GDM1 (cell line): ENCODE measurements at regions not wholly inside any gene's neighbourhood (a gene's known extent, or its start where the extent isn't known, plus 50 kb on each side); places are given as distances from the start of the nearest gene placed in this dataset.

Source experiments
- DNase-seq: peaks from one replicate; lab custom pipeline; 2025; lab: John Stamatoyannopoulos, UW

GRCh38 chr18:46322941-46323340, 218.8 kb downstream of the HAUS1 start:
- DNase-seq = no peak

DNA sequence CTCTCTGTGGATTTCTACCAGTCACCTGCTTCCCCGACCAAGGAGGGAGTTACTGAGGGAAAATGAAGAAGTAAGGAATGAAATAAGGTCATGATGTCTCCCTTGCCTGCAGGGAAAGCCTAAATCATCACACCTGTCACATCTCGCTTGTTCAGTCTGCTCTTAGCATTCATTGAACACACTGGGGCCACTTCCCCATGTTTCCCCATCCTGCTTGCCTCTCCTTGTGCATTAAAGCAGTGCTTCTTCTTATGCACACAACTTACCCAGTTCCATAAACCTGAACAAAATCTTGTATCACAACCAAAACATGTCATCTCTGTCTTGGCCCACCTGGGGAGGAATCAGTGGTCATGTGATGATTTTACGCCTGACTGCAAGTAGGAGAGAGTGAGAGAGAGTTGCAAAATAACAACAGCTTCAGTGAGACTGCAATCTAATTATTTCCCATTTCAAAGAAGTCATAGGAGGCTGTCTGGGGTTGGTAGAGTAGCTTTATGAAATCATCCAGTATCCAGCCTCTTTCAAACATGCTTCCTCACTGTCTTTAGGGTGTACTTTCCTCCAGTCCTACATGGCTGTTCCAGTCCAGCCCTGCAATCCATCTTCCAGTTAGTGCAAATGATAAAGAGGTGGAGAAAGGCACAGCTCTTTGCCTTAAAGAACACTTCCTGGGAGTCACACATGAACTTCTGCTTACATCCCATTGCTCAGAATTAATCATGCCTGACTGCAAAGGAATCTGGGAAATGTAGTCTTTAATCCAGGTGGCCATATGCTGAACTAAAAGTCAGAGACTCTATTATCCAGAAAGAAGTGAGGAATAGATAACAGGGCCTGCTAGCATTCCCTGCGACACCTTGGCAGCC, 220.1 kb downstream of the HAUS1 start:
- DNase-seq = no peak

GRCh38 chr18:46325895-46326294, 221.7 kb downstream of the HAUS1 start:
- no peak for DNase-seq

DNA sequence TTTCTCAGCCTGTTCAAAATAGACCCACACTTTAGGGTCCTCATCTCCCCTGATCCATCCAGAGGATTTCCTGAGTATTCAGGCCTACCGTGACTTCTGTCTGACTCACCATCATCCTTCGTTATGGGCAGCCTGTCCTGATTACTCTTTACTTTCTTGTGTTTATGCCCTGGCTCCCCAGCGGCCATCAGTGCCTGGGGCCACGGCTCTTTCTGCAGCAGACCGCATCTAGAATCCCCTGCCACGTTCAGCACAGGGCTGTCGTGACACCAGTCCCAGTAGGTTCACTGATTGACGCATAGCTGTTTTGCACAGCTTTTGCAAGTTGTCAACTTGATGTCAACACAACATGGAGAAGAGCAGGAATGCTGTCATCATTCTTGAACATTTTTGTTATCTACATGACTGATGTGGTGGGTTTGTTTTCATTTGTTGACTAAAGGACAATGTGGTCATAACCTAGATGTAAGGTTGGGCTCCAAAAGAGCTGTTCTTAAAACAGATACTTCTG, 225.6 kb downstream of the HAUS1 start:
- DNase-seq = no peak

GRCh38 chr18:46331316-46331715, 227.1 kb downstream of the HAUS1 start:
- no peak for DNase-seq

- no peak for DNase-seq
These were observed 228.2 kb downstream of the HAUS1 start for GRCh38 chr18:46332286-46332801.

- no peak for DNase-seq
These were observed 228.7 kb downstream of the HAUS1 start for GRCh38 chr18:46332921-46333341.

DNA sequence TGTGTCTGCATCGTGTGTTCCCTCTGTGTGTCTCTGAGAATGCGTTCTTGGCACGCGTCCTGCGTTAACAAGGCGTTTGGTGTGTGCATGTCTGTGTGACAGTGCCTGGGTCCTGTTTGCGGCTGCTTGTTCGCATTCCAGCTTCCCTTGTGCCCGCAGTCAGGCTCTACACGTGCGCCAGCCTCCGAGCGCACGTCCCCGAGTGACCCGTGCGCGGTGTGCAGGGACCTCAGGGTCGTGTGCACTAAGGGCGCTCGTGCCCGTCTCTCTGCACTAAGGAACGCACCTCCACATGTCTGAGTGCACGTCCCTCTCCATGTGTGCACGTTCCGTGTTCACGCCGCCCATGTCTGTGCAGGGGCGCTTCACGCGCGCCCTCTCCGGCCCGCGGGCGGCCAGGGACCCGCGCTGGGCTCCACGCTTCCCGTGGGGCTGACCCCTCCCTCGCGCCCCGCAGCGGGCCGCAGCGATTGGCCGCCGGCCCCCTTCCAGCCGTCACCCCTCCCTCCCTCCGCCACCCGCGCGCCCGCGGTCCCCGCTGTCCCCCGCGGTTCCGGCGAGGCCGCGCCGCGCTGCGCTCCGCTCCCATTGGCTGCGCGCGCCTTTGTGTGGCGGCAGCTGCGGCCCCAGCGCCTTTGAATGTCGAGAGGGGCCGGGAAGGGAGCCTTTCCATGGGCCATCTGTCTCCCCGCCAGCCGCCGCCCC, 229.4 kb downstream of the HAUS1 start:
- no peak for DNase-seq

DNA sequence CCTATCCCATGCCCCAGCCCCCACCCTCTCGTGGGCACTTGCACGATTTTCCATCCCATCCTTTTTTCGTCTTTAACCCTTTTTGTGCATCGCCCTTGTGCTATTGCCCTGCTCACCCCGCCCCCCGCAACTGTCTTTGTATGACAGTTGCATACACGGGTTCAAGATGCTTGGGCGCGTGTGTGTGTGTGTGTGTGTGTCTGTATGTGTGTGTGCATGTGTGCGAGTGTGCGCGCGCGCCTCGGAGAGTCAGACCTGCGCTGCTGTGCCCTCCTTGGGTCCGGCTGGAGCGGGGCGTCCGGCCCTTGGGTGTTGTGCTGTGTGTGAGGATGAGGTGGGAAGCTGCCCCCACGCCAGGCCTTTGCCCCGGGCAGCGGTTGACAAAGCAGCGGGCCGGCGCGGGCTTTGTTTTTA, 230.7 kb downstream of the HAUS1 start:
- no peak for DNase-seq

GRCh38 chr18:46335534-46336101, 231.4 kb downstream of the HAUS1 start:
- DNase-seq = no peak

- DNase-seq = no peak
These were observed 232.3 kb downstream of the HAUS1 start for GRCh38 chr18:46336278-46337111.

GRCh38 chr18:46337271-46337670, 233.1 kb downstream of the HAUS1 start:
- DNase-seq = no peak

DNA sequence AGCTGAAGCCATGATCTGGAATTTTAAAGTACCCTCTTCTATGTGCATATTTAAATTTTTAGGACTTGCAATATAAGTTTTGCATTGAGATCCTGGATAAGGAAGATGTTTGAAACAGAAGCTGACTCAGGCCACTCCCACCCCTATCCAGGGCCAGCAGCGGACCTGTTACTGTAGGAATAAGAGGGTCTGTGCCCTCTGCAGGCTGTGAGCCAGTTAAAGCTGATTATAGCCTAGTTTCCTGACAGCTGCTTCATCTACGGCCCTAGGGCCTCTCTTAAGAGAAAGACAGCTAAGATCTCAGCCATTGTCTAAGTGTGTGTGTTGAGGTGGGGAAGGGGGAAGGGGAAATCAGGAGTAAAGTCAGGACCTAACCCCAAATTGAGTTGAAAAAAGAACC, 234.0 kb downstream of the HAUS1 start:
- no peak for DNase-seq

- DNase-seq = no peak
These were observed 234.6 kb downstream of the HAUS1 start for GRCh38 chr18:46338766-46339165.

- DNase-seq = no peak
These were observed 236.5 kb downstream of the HAUS1 start for GRCh38 chr18:46340716-46341115.

- no peak for DNase-seq
These were observed 237.9 kb downstream of the HAUS1 start for GRCh38 chr18:46341986-46342525.

DNA sequence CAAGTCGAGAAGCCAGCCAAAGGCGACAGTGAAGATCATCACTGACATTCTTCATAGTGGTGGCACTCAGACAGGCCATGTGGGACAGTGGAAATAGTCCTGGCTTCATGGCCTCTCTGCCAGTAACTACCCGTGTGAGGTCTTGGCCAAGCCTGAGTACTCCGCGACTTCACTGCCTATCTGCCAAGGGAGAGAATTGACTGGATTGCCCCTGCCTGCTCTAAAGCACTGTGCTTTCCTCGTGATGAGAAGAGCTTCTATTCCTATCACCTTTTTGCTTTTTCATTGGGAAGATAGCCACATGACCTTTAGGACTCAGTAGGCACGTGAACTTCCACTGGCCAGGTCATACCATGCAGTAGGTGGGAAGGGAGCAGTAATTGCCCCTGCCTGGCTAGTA, 239.3 kb downstream of the HAUS1 start:
- no peak for DNase-seq

- DNase-seq = no peak
These were observed 239.8 kb downstream of the HAUS1 start for GRCh38 chr18:46343931-46344372.

DNA sequence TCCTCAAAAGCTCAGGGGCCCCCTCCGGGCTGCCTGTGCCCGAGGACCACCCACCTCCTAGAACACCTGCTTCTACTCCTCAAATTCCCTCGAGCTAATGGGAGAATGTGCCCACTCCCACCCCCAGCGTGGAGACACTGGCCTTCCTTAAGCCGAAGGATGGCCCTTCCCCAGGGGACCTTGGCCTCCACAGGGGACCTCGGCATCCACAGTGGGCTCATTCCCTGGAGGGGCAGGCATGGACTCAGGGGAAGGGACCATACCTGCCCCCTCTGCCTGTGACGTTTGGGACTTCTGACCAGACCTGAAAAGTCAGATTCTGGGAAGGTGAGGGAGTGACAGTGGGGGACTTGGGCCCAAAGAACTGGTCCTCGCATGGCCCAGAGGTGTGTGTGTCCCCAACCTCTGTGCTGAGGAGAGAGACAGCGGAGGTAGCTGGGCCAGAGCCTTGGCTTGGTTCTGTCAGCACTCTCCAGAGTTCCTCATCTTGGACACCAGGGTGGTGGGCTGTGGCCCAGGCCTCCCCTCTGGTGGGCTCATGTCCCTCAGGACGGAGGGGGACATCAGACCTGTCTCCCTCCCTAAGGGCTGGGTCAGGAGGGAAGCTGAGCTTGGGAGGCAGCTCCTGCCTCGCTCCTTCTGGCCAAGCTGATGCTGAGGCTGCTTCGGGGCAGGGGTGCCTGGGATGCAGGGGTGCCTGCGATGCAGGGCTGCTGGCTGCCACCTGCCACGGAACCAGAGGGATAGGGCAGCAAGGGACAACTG, 240.4 kb downstream of the HAUS1 start:
- DNase-seq = no peak

DNA sequence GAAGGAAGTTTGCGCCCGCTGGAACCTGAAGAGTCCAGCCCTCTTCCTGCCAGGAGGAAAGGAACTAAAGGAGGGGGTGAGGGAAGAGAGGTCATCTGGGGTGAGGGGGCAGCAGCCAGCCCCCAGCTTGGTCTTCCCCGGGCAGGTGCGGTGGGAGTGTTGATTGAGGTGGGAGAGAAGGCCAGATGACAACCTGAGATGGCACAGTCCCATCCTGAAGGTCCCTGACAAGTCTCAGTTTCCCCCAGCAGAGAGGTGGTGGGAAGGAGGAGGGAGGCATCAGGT, 240.9 kb downstream of the HAUS1 start:
- DNase-seq = no peak

GRCh38 chr18:46346213-46346612, 242.0 kb downstream of the HAUS1 start:
- no peak for DNase-seq
